Uterus (tissue), 3 donors: ENCODE measurements at regions not wholly inside any gene's neighbourhood (a gene's known extent, or its start where the extent isn't known, plus 50 kb on each side); places are given as distances from the start of the nearest gene placed in this dataset.

ENCODE experiments used
- DNase-seq, 2 donors: peaks; one replicate each; pipeline ENCODE4 v3.0.0-alpha.2; 2019 to 2020
- H3K27ac ChIP-seq, 2 donors: fragments of 200-600 bp; sonication (generic); 1 replicate in 1 of 2; 2 replicates in 1 of 2; pipeline ENCODE4 v1.5.1; 2016 to 2018
- H3K27me3 ChIP-seq, 2 donors: fragments of 200-600 bp; sonication (generic); one replicate each; pipeline ENCODE4 v1.5.1; 2018 to 2019; ENCODE audit warnings: control low read depth in 1 of 2
- H3K36me3 ChIP-seq, 2 donors: fragments of 200-600 bp; sonication (generic); one replicate each; pipeline ENCODE4 v1.5.1; 2019; ENCODE audit warnings: control low read depth in 1 of 2
- H3K4me1 ChIP-seq, 2 donors: fragments of 200-600 bp; sonication (generic); one replicate each; pipeline ENCODE4 v1.5.1; 2018 to 2019; ENCODE audit warnings: control low read depth in 1 of 2
- H3K4me3 ChIP-seq, 2 donors: fragments of 200-600 bp; sonication (generic); 1 replicate in 1 of 2; 2 replicates in 1 of 2; pipeline ENCODE4 v1.5.1; 2018 to 2019; ENCODE audit warnings: mild to moderate bottlenecking in 1 of 2
- H3K9me3 ChIP-seq, 2 donors: fragments of 200-600 bp; sonication (generic); one replicate each; pipeline ENCODE4 v1.5.1; 2019; ENCODE audit warnings: control low read depth in 1 of 2
- POLR2A ChIP-seq, 2 donors: fragments of 450-650 bp; IDR thresholded peaks; one replicate each; pipeline ENCODE4 v1.6.1; 2016; ENCODE audit warnings: antibody characterized with exemption in 2 of 2, mild to moderate bottlenecking in 1 of 2, moderate library complexity in 1 of 2
- intact Hi-C: fragments of 100-400 bp; cut with DNase I; formaldehyde crosslinking; loops from one replicate; pipeline ENCODE4 v1.15.1; 2023; ENCODE audit warnings: low total_unique reads
- TF ChIP-seq, protein P1 (sequence below), 4 experiments: fragments of 200-600 bp in 2 of 4; fragments of 450-650 bp in 2 of 4; sonication (generic) in 2 of 4; IDR thresholded peaks; one replicate each; pipeline ENCODE4 v1.5.1; 2016 to 2019; ENCODE audit warnings: antibody characterized with exemption in 4 of 4, mild to moderate bottlenecking in 2 of 4, moderate library complexity in 1 of 4
- donor health status: DM: yes; HTN: yes; CAD: no.

DNA sequence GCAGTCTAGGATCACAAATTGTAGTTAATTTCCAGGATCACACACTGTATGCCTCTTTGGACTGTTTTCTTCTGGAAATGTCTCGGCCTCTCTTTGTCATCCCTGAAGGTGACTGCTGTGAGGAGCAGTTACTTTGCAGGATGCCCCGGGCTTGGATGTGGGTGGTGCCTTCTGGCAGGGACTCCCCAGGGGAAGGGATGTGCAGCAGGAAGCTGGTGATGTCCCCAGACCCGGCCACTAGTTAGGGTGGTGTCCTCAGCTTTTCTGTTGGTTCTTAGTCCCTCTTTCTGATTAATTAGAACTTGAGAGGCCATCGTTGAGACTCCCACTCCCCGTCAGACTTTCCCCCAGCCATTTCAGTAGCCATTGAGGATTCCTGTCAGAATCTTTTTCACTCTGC, 286.6 kb upstream of the HDAC4 start:
- no peak for DNase-seq

DNA sequence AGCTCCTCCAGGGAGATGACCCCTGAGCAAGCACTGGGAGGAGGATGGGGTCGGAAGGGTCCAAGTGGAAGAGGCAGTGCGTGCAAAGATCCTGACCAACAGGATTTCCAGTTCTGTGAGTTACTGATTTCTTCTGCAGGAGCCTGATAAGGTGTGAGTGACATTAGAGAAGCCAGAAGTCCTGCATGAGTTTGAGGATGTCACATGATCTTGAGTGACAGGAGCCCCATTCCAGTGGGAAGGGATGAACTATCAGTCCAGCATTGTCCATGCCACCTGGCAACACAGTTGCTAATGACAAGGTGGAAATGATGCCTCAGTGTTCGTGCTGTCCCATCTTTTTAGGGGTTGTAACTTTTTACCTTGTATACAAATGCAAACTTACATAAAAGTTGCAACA, 285.1 kb upstream of the HDAC4 start:
- intact Hi-C loops: no loop called here
- Histone ChIP-seq H3K27ac (no peak overlapping the region), H3K4me1 (no peaks in the 10 kb centered on the region), H3K9me3 (no peaks in the 10 kb centered on the region), H3K36me3 (no peaks in the 10 kb centered on the region), H3K4me3 (no peak overlapping the region), H3K27me3 (no peaks in the 10 kb centered on the region)
- no peak for DNase-seq
- TF ChIP-seq, protein P1, sequence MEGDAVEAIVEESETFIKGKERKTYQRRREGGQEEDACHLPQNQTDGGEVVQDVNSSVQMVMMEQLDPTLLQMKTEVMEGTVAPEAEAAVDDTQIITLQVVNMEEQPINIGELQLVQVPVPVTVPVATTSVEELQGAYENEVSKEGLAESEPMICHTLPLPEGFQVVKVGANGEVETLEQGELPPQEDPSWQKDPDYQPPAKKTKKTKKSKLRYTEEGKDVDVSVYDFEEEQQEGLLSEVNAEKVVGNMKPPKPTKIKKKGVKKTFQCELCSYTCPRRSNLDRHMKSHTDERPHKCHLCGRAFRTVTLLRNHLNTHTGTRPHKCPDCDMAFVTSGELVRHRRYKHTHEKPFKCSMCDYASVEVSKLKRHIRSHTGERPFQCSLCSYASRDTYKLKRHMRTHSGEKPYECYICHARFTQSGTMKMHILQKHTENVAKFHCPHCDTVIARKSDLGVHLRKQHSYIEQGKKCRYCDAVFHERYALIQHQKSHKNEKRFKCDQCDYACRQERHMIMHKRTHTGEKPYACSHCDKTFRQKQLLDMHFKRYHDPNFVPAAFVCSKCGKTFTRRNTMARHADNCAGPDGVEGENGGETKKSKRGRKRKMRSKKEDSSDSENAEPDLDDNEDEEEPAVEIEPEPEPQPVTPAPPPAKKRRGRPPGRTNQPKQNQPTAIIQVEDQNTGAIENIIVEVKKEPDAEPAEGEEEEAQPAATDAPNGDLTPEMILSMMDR (IDR thresholded peaks at IDR 0.05): no peak
- no peak for TF ChIP-seq POLR2A (IDR thresholded peaks at IDR 0.05)

More for the DNA sequence above, 286.6 kb upstream of the HDAC4 start:
- H3K9me3 ChIP-seq: no peaks in the 10 kb centered on the region
- H3K27me3 ChIP-seq: no peaks in the 10 kb centered on the region
- no peaks in the 10 kb centered on the region for H3K36me3 ChIP-seq
- intact Hi-C loops: no loop called here
- H3K4me1 ChIP-seq: no peaks in the 10 kb centered on the region
- no peak overlapping the region for H3K4me3 ChIP-seq
- TF ChIP-seq, protein P1 (IDR thresholded peaks at IDR 0.05): no peak
- no peak for TF ChIP-seq POLR2A (IDR thresholded peaks at IDR 0.05)
- no peak overlapping the region for H3K27ac ChIP-seq

DNA sequence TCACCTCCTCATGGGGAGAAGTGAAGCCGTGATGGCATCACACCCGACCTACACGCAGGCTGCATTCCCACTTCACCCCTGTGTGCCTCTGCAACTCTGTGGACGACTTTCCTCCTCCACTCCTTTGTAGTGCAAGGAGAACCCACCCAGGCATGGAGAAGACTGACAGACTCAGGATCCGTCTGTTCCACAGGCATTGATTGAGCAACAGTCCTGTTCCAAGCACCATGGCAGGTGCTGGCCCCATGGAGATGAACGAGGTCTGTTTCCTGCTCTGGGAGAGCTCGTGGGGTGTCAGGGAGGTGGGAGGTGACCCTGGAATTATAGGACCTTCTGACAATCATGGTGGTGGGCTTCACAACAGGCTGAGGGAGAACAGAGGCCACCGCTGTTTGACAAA, 284.7 kb upstream of the HDAC4 start:
- TF ChIP-seq, protein P1 (IDR thresholded peaks at IDR 0.05): no peak
- TF ChIP-seq POLR2A (IDR thresholded peaks at IDR 0.05): no peak
- Histone ChIP-seq H3K4me1 (no peaks in the 10 kb centered on the region), H3K9me3 (no peaks in the 10 kb centered on the region), H3K4me3 (no peak overlapping the region), H3K27ac (no peak overlapping the region), H3K27me3 (no peaks in the 10 kb centered on the region), H3K36me3 (no peaks in the 10 kb centered on the region)
- intact Hi-C loops: no loop called here
- DNase-seq: no peak

DNA sequence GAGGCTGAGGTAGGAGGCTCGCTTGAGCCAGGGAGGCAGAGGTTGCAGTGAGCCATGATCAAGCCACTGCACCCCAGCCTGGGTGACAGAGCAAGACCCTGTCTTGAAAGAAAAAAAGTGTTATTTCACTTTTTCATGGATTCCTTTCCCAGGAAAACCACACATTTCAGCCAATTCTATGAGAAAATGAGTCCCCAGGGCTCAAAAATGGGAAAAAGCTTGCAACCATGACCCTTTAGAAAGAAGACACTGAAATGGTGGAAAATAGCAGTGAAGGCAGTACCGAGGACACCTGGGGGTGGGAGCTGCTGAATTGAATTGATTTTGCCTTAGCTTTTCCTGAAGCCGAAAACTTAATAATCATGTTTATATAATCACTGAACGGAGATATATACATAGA, 284.2 kb upstream of the HDAC4 start:
- H3K9me3 ChIP-seq: no peaks in the 10 kb centered on the region
- H3K4me1 ChIP-seq: no peaks in the 10 kb centered on the region
- TF ChIP-seq, protein P1 (IDR thresholded peaks at IDR 0.05): no peak
- no peak for TF ChIP-seq POLR2A (IDR thresholded peaks at IDR 0.05)
- intact Hi-C loops: no loop called here
- no peaks in the 10 kb centered on the region for H3K27me3 ChIP-seq
- H3K4me3 ChIP-seq: no peak overlapping the region
- no peak for DNase-seq
- H3K36me3 ChIP-seq: no peaks in the 10 kb centered on the region
- H3K27ac ChIP-seq: no peak overlapping the region

DNA sequence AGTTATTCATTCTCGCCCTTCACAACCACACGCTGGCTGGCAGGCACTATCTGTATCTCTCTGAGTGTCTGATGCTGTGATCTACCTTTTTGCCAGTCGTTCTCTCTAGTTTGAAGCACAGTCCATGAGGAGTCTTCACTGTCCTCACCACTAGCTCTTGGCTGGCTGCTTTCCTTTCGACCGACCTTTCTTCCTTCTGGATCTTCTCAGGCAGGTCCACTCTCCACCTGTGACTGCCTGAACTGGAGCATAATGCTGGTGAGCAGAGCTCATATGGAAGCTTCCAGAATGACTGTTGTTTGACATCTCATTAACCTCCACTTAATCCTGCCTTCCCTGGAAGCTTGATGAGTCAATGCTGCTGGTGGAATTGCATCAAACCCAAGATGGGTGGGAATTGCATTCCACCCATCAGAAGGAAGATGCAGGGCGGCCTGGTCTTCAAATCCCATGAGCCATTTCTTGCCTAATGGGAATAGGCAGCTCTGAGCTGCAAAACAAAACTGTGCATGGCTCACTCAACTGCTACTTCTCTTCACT, 283.5 kb upstream of the HDAC4 start:
- Histone ChIP-seq H3K4me1 (no peaks in the 10 kb centered on the region), H3K4me3 (no peak overlapping the region), H3K27me3 (no peaks in the 10 kb centered on the region), H3K9me3 (no peaks in the 10 kb centered on the region), H3K36me3 (no peaks in the 10 kb centered on the region), H3K27ac (no peak overlapping the region)
- no peak for DNase-seq
- TF ChIP-seq, protein P1 (IDR thresholded peaks at IDR 0.05): no peak
- no peak for TF ChIP-seq POLR2A (IDR thresholded peaks at IDR 0.05)
- intact Hi-C loops: no loop called here
